Neural crest cell (in vitro differentiated cells): ENCODE measurements at regions not wholly inside any gene's neighbourhood (a gene's known extent, or its start where the extent isn't known, plus 50 kb on each side); places are given as distances from the start of the nearest gene placed in this dataset.

ENCODE experiments used
- DNase-seq: peaks from one replicate; pipeline ENCODE4 v3.0.0; 2021; ENCODE audit warnings: low read depth, mixed read lengths, low spot score
- H3K27ac Mint-ChIP-seq: one replicate; pipeline ENCODE4 v1.8.0; 2021; ENCODE audit warnings: mild to moderate bottlenecking, mixed read lengths; ENCODE audit not compliant: unreplicated experiment
- H3K27me3 Mint-ChIP-seq: 2 replicates; pipeline ENCODE4 v1.8.0; 2021; ENCODE audit warnings: low read depth, mild to moderate bottlenecking, mixed read lengths
- H3K36me3 Mint-ChIP-seq: 2 replicates; pipeline ENCODE4 v1.8.0; 2021; ENCODE audit warnings: low read depth, mild to moderate bottlenecking, mixed read lengths
- H3K4me1 Mint-ChIP-seq: 2 replicates; pipeline ENCODE4 v1.8.0; 2021; ENCODE audit warnings: mixed read lengths
- H3K4me3 Mint-ChIP-seq: one replicate; pipeline ENCODE4 v1.8.0; 2021; ENCODE audit warnings: mild to moderate bottlenecking, mixed read lengths
- H3K9me3 Mint-ChIP-seq: 2 replicates; pipeline ENCODE4 v1.8.0; 2021; ENCODE audit warnings: mixed read lengths
- CTCF ChIP-seq: fragments of 200-600 bp; sonication (generic); conservative IDR thresholded peaks from 2 replicates; pipeline ENCODE4 v1.5.0; 2021; ENCODE audit warnings: antibody characterized with exemption, mild to moderate bottlenecking

DNA sequence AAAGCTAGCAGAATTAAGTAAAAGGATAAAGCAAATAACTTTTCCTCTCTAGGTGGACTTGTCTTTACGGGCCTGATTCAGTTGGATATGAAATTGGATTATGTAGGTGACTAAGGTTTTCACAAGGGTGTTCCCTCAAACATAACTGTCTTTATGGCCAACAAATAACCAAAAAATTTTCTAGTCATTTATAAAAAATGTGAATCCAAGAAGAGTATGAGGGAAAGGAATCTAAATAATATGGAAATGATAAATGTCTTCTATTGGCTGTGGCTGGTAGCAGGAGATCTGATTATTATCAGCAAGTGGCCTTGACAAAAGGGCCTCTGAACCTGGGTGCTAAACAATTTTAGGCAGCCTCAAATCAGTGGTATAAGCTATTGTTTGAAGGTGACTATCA is 594.0 kb upstream of the UBE2E2 start:
- H3K27me3 Mint-ChIP-seq = no peaks in the 10 kb centered on the region
- TF ChIP-seq CTCF = no peak
- H3K4me3 Mint-ChIP-seq = no peak overlapping the region
- no peak for DNase-seq
- no peaks in the 10 kb centered on the region for H3K4me1 Mint-ChIP-seq
- no peaks in the 10 kb centered on the region for H3K9me3 Mint-ChIP-seq
- no peaks in the 10 kb centered on the region for H3K36me3 Mint-ChIP-seq
- no peak overlapping the region for H3K27ac Mint-ChIP-seq

DNA sequence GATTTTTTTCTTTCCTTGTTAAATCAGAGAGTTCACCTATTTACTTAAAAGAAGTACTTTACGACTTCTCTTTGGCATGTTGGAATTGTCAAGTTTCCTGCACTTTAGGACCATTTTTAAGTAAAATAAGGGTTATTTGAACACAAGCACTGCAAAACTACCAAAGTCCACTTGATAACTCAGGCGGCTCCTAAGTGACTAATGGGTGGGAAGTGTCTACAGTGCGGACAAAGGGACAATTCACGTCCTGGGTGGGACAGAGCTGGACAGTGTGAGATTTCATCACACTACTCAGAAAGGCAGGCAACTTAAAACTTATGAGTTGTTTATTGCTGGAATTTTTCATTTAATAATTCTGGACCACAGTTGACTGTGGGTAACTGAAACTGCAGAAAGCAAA is 590.2 kb upstream of the UBE2E2 start:
- Mint-ChIP-seq H3K9me3 (no peaks in the 10 kb centered on the region), H3K4me3 (no peak overlapping the region), H3K4me1 (no peaks in the 10 kb centered on the region), H3K27ac (no peak overlapping the region), H3K27me3 (peaks cover 13% of the 10 kb centered on the region), H3K36me3 (no peaks in the 10 kb centered on the region)
- no peak for DNase-seq
- no peak for TF ChIP-seq CTCF

DNA sequence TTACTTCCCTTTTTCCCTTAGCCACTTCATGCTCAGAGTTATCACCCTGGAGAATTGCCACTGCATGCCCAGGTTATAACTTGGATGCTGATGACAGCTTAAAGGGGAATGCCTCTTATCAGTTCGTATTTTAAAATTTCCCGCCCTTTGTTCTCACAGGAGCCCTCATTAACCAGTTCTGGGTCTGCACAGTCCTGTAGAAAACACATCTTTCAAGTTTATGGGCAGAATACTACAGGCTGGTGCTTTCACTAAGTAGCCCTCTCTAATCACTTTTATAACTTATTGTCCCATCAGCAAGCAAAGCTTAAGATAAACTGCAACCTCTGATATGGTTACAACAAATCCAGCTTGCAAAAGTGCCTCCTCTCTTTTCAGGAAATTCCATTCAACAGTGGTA is 587.3 kb upstream of the UBE2E2 start:
- Mint-ChIP-seq H3K4me3 (no peak overlapping the region), H3K27me3 (peaks cover 18% of the 10 kb centered on the region), H3K4me1 (no peaks in the 10 kb centered on the region), H3K36me3 (no peaks in the 10 kb centered on the region), H3K27ac (no peak overlapping the region), H3K9me3 (no peaks in the 10 kb centered on the region)
- TF ChIP-seq CTCF = no peak
- no peak for DNase-seq

GRCh38 chr3:22617372-22617771 is 585.8 kb upstream of the UBE2E2 start:
- Mint-ChIP-seq H3K27me3 (peaks cover 20% of the 10 kb centered on the region), H3K9me3 (no peaks in the 10 kb centered on the region), H3K4me1 (no peaks in the 10 kb centered on the region), H3K27ac (no peak overlapping the region), H3K4me3 (no peak overlapping the region), H3K36me3 (no peaks in the 10 kb centered on the region)
- no peak for DNase-seq
- no peak for TF ChIP-seq CTCF

DNA sequence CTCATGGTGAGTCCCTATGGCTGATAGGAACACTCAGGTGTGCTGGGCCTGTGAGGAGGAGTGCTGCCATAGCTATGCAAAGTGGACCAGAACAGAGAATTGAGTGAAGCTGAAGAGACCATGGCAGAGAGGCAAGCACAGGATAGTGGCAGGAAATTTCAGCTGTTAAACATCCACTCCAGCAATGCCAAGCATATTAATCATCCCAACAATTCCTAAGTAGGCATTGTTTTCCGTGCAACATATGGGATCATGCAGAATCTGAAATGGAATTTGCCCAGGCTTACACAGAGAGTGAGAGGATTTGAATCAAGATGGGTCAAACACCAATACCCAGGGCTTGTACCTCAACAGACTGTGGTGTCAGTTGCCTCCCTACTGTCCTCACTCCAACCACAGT is 582.6 kb upstream of the UBE2E2 start:
- Mint-ChIP-seq H3K4me1 (no peaks in the 10 kb centered on the region), H3K27ac (no peak overlapping the region), H3K27me3 (peaks cover 23% of the 10 kb centered on the region), H3K36me3 (no peaks in the 10 kb centered on the region), H3K9me3 (no peaks in the 10 kb centered on the region), H3K4me3 (no peak overlapping the region)
- no peak for DNase-seq
- TF ChIP-seq CTCF = no peak
